Neural crest cell (in vitro differentiated cells): ENCODE measurements at regions not wholly inside any gene's neighbourhood (a gene's known extent, or its start where the extent isn't known, plus 50 kb on each side); places are given as distances from the start of the nearest gene placed in this dataset.

ENCODE experiments used
- DNase-seq: peaks from one replicate; pipeline ENCODE4 v3.0.0; 2021; ENCODE audit warnings: low read depth, mixed read lengths, low spot score
- H3K27ac Mint-ChIP-seq: one replicate; pipeline ENCODE4 v1.8.0; 2021; ENCODE audit warnings: mild to moderate bottlenecking, mixed read lengths; ENCODE audit not compliant: unreplicated experiment
- H3K27me3 Mint-ChIP-seq: 2 replicates; pipeline ENCODE4 v1.8.0; 2021; ENCODE audit warnings: low read depth, mild to moderate bottlenecking, mixed read lengths
- H3K36me3 Mint-ChIP-seq: 2 replicates; pipeline ENCODE4 v1.8.0; 2021; ENCODE audit warnings: low read depth, mild to moderate bottlenecking, mixed read lengths
- H3K4me1 Mint-ChIP-seq: 2 replicates; pipeline ENCODE4 v1.8.0; 2021; ENCODE audit warnings: mixed read lengths
- H3K4me3 Mint-ChIP-seq: one replicate; pipeline ENCODE4 v1.8.0; 2021; ENCODE audit warnings: mild to moderate bottlenecking, mixed read lengths
- H3K9me3 Mint-ChIP-seq: 2 replicates; pipeline ENCODE4 v1.8.0; 2021; ENCODE audit warnings: mixed read lengths
- TF ChIP-seq, protein P1 (sequence below): fragments of 200-600 bp; sonication (generic); conservative IDR thresholded peaks from 2 replicates; pipeline ENCODE4 v1.5.0; 2021; ENCODE audit warnings: antibody characterized with exemption, mild to moderate bottlenecking

DNA sequence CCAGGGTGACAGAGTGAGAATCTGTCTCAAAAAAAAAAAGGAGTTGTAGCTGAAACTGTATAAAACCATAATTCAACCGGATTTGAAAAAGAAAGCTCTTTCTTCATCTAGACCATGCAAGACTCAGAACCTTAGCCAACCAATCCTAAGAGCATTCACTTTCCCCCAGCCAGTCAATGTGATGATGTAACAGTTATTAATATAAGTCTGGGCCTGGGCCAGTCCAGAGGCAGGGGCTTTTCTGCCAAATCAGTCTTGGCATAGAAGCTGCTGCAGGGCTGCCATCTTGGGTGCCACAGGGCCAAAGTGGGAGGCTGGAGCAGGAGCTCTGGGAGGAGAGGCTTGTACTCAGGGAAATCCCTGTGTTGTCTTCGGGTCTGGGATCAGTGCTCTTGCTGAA is 288.4 kb downstream of the CLIC5 start:
- Mint-ChIP-seq H3K36me3 (no peaks in the 10 kb centered on the region), H3K9me3 (no peaks in the 10 kb centered on the region), H3K27me3 (no peaks in the 10 kb centered on the region), H3K27ac (no peak overlapping the region), H3K4me1 (no peaks in the 10 kb centered on the region), H3K4me3 (no peak overlapping the region)
- DNase-seq = no peak
- TF ChIP-seq, protein P1, sequence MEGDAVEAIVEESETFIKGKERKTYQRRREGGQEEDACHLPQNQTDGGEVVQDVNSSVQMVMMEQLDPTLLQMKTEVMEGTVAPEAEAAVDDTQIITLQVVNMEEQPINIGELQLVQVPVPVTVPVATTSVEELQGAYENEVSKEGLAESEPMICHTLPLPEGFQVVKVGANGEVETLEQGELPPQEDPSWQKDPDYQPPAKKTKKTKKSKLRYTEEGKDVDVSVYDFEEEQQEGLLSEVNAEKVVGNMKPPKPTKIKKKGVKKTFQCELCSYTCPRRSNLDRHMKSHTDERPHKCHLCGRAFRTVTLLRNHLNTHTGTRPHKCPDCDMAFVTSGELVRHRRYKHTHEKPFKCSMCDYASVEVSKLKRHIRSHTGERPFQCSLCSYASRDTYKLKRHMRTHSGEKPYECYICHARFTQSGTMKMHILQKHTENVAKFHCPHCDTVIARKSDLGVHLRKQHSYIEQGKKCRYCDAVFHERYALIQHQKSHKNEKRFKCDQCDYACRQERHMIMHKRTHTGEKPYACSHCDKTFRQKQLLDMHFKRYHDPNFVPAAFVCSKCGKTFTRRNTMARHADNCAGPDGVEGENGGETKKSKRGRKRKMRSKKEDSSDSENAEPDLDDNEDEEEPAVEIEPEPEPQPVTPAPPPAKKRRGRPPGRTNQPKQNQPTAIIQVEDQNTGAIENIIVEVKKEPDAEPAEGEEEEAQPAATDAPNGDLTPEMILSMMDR = no peak

DNA sequence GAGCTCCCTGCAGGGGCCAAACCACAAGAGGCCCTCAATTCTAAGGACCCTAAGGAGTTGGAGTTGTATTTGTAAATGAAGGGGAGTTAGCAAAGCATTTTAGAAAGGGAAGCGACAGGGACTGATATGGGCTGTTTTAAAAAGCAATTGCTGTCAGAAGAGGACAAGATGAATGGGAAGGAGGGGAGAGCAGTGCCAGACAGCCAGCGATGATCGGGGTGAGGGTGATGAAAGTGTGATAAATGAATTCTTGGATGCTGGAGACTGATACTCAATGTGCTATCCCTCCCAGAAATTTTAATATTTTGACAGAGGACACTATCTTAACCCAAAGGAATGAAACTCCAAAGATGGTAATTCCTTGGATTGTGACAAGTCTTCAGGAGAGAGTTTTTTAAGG is 289.2 kb downstream of the CLIC5 start:
- Mint-ChIP-seq H3K27ac (no peak overlapping the region), H3K4me3 (no peak overlapping the region), H3K4me1 (no peaks in the 10 kb centered on the region), H3K27me3 (no peaks in the 10 kb centered on the region), H3K36me3 (no peaks in the 10 kb centered on the region), H3K9me3 (no peaks in the 10 kb centered on the region)
- no peak for DNase-seq
- TF ChIP-seq, protein P1 = no peak

DNA sequence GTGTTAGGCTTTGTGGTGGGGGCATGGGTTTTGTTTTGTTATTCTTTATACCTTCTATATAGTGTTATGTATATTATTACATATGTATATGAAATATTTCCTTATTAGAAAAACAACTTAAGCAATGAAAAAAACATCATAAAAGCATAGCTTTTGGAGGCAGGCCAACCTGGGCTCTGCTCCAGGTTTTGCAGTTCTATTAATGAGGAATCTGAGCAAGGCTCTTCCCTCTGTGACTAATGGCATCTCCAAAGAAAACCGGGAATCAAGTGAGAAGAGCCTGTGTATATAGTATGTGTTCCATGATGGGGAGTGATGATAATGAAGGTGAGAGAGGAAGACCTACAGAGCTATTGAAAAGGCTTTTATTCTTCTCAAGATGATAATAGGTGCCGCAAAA is 291.1 kb downstream of the CLIC5 start:
- Mint-ChIP-seq H3K27me3 (no peaks in the 10 kb centered on the region), H3K36me3 (no peaks in the 10 kb centered on the region), H3K27ac (no peak overlapping the region), H3K4me1 (no peaks in the 10 kb centered on the region), H3K4me3 (no peak overlapping the region), H3K9me3 (no peaks in the 10 kb centered on the region)
- DNase-seq = no peak
- TF ChIP-seq, protein P1 = no peak

DNA sequence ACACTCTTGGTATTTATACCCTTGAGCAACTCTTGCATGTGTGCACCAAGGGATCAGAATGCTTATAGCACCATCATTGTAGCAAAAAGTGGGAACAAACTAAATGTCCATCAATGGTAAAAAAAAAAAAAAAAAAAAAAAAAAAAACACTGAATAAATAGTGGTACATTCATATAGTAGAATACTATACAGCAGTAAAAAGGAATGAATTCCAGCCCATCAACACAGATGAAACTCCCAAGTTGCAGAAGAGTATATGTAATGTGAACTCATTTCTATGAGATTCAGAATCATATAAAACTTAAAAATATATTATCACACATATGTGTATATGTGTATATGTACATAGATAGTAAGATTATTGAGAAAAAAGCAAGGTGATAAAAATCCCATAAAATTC is 291.6 kb downstream of the CLIC5 start:
- H3K36me3 Mint-ChIP-seq = no peaks in the 10 kb centered on the region
- no peak overlapping the region for H3K4me3 Mint-ChIP-seq
- H3K27ac Mint-ChIP-seq = no peak overlapping the region
- no peaks in the 10 kb centered on the region for H3K4me1 Mint-ChIP-seq
- H3K9me3 Mint-ChIP-seq = no peaks in the 10 kb centered on the region
- DNase-seq = no peak
- TF ChIP-seq, protein P1 = no peak
- H3K27me3 Mint-ChIP-seq = no peaks in the 10 kb centered on the region

DNA sequence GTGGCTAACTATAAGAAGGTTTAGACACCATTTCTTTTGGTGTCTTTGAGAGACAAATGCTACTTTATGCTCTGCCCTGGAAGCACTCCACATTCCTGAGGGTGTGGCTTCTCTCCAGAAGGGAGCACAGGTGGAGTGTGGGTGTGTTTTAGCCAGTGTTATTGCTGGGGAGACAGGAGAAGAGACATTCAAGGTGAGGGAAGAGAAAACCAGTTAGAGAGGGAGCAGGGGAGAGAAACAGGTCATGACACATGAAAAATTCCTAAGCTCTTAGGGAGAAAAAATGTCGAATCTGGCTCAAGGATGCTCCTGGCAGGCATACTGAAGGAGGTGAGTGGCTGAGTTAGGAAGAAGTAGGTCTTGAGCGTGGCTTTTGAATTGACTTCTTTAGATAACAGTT is 292.8 kb downstream of the CLIC5 start:
- TF ChIP-seq, protein P1 = no peak
- Mint-ChIP-seq H3K27ac (no peak overlapping the region), H3K36me3 (no peaks in the 10 kb centered on the region), H3K27me3 (no peaks in the 10 kb centered on the region), H3K4me3 (no peak overlapping the region), H3K4me1 (no peaks in the 10 kb centered on the region), H3K9me3 (no peaks in the 10 kb centered on the region)
- DNase-seq = no peak

DNA sequence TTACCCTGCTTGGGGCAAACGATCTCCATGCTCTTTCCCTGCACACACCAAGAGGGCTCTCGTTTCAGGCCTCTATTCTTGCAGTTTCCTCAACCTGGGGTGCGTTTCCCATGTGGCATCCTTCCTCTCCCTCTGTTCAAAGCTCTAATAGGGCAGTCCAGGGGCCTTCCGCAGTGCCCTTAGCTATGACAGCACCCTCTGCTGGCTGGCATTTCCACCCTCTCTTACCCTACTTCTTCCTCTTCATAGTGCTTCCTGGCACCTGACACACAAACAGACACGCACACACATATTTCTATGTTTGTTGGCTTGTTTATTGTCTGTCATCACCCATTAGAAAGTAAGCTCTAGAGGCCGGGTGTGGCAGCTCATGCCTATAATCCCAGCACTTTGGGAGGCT is 294.0 kb downstream of the CLIC5 start:
- Mint-ChIP-seq H3K4me3 (no peak overlapping the region), H3K36me3 (no peaks in the 10 kb centered on the region), H3K9me3 (no peaks in the 10 kb centered on the region), H3K27me3 (no peaks in the 10 kb centered on the region), H3K27ac (no peak overlapping the region), H3K4me1 (no peaks in the 10 kb centered on the region)
- TF ChIP-seq, protein P1 = no peak
- no peak for DNase-seq
